Loucy (cell line): ENCODE measurements at regions not wholly inside any gene's neighbourhood (a gene's known extent, or its start where the extent isn't known, plus 50 kb on each side); places are given as distances from the start of the nearest gene placed in this dataset.

Source experiments
- H2AFZ ChIP-seq: fragments of 200-600 bp; sonication (generic); 2 replicates; pipeline ENCODE4 v1.6.0; 2016; ENCODE audit warnings: antibody characterized with exemption, mild to moderate bottlenecking, low read length, moderate library complexity
- H3F3A ChIP-seq: fragments of 200-600 bp; 2 replicates; pipeline ENCODE4 v1.6.0; 2016; ENCODE audit warnings: antibody characterized with exemption, low read depth, mild to moderate bottlenecking
- H3K27me3 ChIP-seq: fragments of 200-600 bp; sonication (generic); 2 replicates; pipeline ENCODE4 v1.6.1; 2014; ENCODE audit warnings: low read length, mild to moderate bottlenecking; ENCODE audit not compliant: insufficient read depth, poor library complexity, severe bottlenecking
- H3K36me3 ChIP-seq: fragments of 200-600 bp; sonication (generic); 2 replicates; pipeline ENCODE4 v1.6.1; 2016; ENCODE audit warnings: low read length; ENCODE audit not compliant: insufficient read depth
- H3K4me1 ChIP-seq: fragments of 200-600 bp; sonication (generic); 2 replicates; pipeline ENCODE4 v1.5.1; 2014; ENCODE audit warnings: low read length, mild to moderate bottlenecking; ENCODE audit not compliant: insufficient read depth, poor library complexity, severe bottlenecking
- H3K4me2 ChIP-seq: fragments of 200-600 bp; sonication (generic); 2 replicates; pipeline ENCODE4 v1.6.0; 2014; ENCODE audit warnings: antibody characterized with exemption, low read length, low read depth, mild to moderate bottlenecking; ENCODE audit not compliant: poor library complexity, severe bottlenecking
- H3K4me3 ChIP-seq: fragments of 200-600 bp; sonication (generic); 2 replicates; pipeline ENCODE4 v1.5.1; 2014; ENCODE audit warnings: low read length, mild to moderate bottlenecking, mixed read lengths; ENCODE audit not compliant: poor library complexity, severe bottlenecking
- H3K79me2 ChIP-seq: fragments of 200-600 bp; sonication (generic); 2 replicates; pipeline ENCODE4 v1.6.1; 2014; ENCODE audit warnings: low read length; ENCODE audit not compliant: insufficient read depth
- H3K9ac ChIP-seq: fragments of 200-600 bp; sonication (generic); 2 replicates; pipeline ENCODE4 v1.6.0; 2014; ENCODE audit warnings: mild to moderate bottlenecking, low read depth, low read length, moderate library complexity; ENCODE audit not compliant: poor library complexity, severe bottlenecking
- H3K9me2 ChIP-seq: fragments of 200-600 bp; sonication (generic); replicated peaks from 2 replicates; pipeline ENCODE4 v1.6.1; 2016; ENCODE audit warnings: low read depth, low read length, mixed read lengths
- H3K9me3 ChIP-seq: fragments of 200-600 bp; sonication (generic); 2 replicates; pipeline ENCODE4 v1.6.1; 2014; ENCODE audit warnings: mild to moderate bottlenecking, antibody characterized with exemption, low read length, low read depth; ENCODE audit not compliant: insufficient read depth
- H4K20me1 ChIP-seq: fragments of 200-600 bp; sonication (generic); 2 replicates; pipeline ENCODE4 v1.6.0; 2014; ENCODE audit warnings: antibody characterized with exemption, low read length, mild to moderate bottlenecking; ENCODE audit not compliant: insufficient read depth, poor library complexity, severe bottlenecking
- CTCF ChIP-seq: fragments of 200-600 bp; sonication (generic); conservative IDR thresholded peaks from 2 replicates; pipeline ENCODE4 v1.5.1; 2014; ENCODE audit warnings: mild to moderate bottlenecking, antibody characterized with exemption, low read length
- EZH2phosphoT487 ChIP-seq: fragments of 200-600 bp; IDR thresholded peaks from 2 replicates; pipeline ENCODE4 v1.6.1; 2018; ENCODE audit warnings: antibody characterized with exemption, mild to moderate bottlenecking, moderate library complexity, borderline replicate concordance

- no peaks in the 10 kb centered on the region for H4K20me1 ChIP-seq
These were observed 922.1 kb downstream of the EPHA7 start for GRCh38 chr6:92497281-92497680.

GRCh38 chr6:92496527-92496926 is 922.8 kb downstream of the EPHA7 start:
- H3K4me1 ChIP-seq, result no peaks in the 10 kb centered on the region
- TF ChIP-seq CTCF (no peak), EZH2phosphoT487 (no peak)
- no peak overlapping the region for H2AFZ ChIP-seq
- no peaks in the 10 kb centered on the region for H3F3A ChIP-seq
- H3K4me2 ChIP-seq, result no peak overlapping the region
- no peaks in the 10 kb centered on the region for H3K36me3 ChIP-seq
- H3K79me2 ChIP-seq, result no peaks in the 10 kb centered on the region
- no peak overlapping the region for H3K9ac ChIP-seq
- H3K9me2 ChIP-seq, result no peaks in the 10 kb centered on the region; the same call in 1 of the 2 replicates
- H4K20me1 ChIP-seq, result no peaks in the 10 kb centered on the region
- H3K4me3 ChIP-seq, result no peak overlapping the region
- H3K27me3 ChIP-seq, result no peaks in the 10 kb centered on the region
- H3K9me3 ChIP-seq, result no peaks in the 10 kb centered on the region

More at GRCh38 chr6:92497281-92497680, 922.1 kb downstream of the EPHA7 start:
- Histone ChIP-seq H3K4me1 (no peaks in the 10 kb centered on the region), H3K9me3 (no peaks in the 10 kb centered on the region), H3K4me3 (no peak overlapping the region), H3F3A (no peaks in the 10 kb centered on the region), H3K4me2 (no peak overlapping the region), H3K27me3 (no peaks in the 10 kb centered on the region), H3K79me2 (no peaks in the 10 kb centered on the region), H3K9ac (no peak overlapping the region), H3K9me2 (no peaks in the 10 kb centered on the region; the same call in 1 of the 2 replicates), H3K36me3 (no peaks in the 10 kb centered on the region), H2AFZ (no peak overlapping the region)
- TF ChIP-seq EZH2phosphoT487 (no peak), CTCF (no peak)

- Histone ChIP-seq H4K20me1 (no peaks in the 10 kb centered on the region), H3K9me2 (no peaks in the 10 kb centered on the region), H3K9ac (no peak overlapping the region), H3K36me3 (no peaks in the 10 kb centered on the region), H3K4me3 (no peak overlapping the region), H3K4me1 (no peaks in the 10 kb centered on the region), H3F3A (no peaks in the 10 kb centered on the region), H3K27me3 (no peaks in the 10 kb centered on the region), H2AFZ (no peak overlapping the region), H3K9me3 (no peaks in the 10 kb centered on the region), H3K79me2 (no peaks in the 10 kb centered on the region), H3K4me2 (no peak overlapping the region)
- TF ChIP-seq EZH2phosphoT487, result no peak
- TF ChIP-seq CTCF, result no peak
These were observed 924.1 kb downstream of the EPHA7 start for GRCh38 chr6:92495242-92495641.
